Thoracic aorta (tissue), 2 donors: ENCODE measurements at regions not wholly inside any gene's neighbourhood (a gene's known extent, or its start where the extent isn't known, plus 50 kb on each side); places are given as distances from the start of the nearest gene placed in this dataset.

Source experiments
- ATAC-seq: fragments of 150-250 bp; one replicate; pipeline ENCODE4 v1.8.0; 2017; ENCODE audit warnings: low read depth; ENCODE audit not compliant: insufficient number of reproducible peaks, low FRiP score
- DNase-seq: peaks from one replicate; pipeline ENCODE4 v3.0.0-alpha.2; 2020; ENCODE audit warnings: low spot score
- H3K27ac ChIP-seq, 2 donors: fragments of 200-600 bp; sonication (generic); 1 replicate in 1 of 2; 2 replicates in 1 of 2; pipeline ENCODE4 v1.5.1; 2016; ENCODE audit warnings: mild to moderate bottlenecking in 2 of 2, moderate library complexity in 2 of 2
- H3K27me3 ChIP-seq: fragments of 200-600 bp; sonication (generic); replicated peaks from 2 replicates; pipeline ENCODE4 v1.6.0; 2016; ENCODE audit warnings: mild to moderate bottlenecking; ENCODE audit not compliant: insufficient read depth
- H3K36me3 ChIP-seq: fragments of 200-600 bp; sonication (generic); one replicate; pipeline ENCODE4 v1.5.1; 2016
- H3K4me1 ChIP-seq, 2 donors: fragments of 200-600 bp; sonication (generic); 1 replicate in 1 of 2; 2 replicates in 1 of 2; pipeline versions ENCODE4 v1.5.1 to v1.6.0; 2016; ENCODE audit warnings: low read depth in 2 of 2, mild to moderate bottlenecking in 1 of 2; ENCODE audit not compliant: control insufficient read depth in 1 of 2
- H3K4me3 ChIP-seq: fragments of 200-600 bp; sonication (generic); 2 replicates; pipeline ENCODE4 v1.5.1; 2016; ENCODE audit warnings: mild to moderate bottlenecking
- H3K9me3 ChIP-seq: fragments of 200-600 bp; sonication (generic); 2 replicates; pipeline ENCODE4 v1.5.1; 2016
- CTCF ChIP-seq: fragments of 200-600 bp; sonication (generic); IDR thresholded peaks from one replicate; pipeline ENCODE4 v1.5.1; 2019; ENCODE audit warnings: antibody characterized with exemption

- Histone ChIP-seq H3K27me3 (no peaks in the 10 kb centered on the region), H3K4me3 (no peak overlapping the region), H3K27ac (no peak overlapping the region), H3K9me3 (no peaks in the 10 kb centered on the region), H3K4me1 (no peaks in the 10 kb centered on the region), H3K36me3 (no peaks in the 10 kb centered on the region)
- ATAC-seq: no peak
- TF ChIP-seq CTCF: no peak
- DNase-seq: no peak
Observed at GRCh38 chr12:83629931-83630330, 943.2 kb downstream of the TMTC2 start.

GRCh38 chr12:83622205-83622604 lies 935.5 kb downstream of the TMTC2 start:
- Histone ChIP-seq H3K27ac (no peak overlapping the region), H3K9me3 (no peaks in the 10 kb centered on the region), H3K4me3 (no peak overlapping the region), H3K27me3 (no peaks in the 10 kb centered on the region), H3K36me3 (no peaks in the 10 kb centered on the region), H3K4me1 (no peaks in the 10 kb centered on the region)
- no peak for TF ChIP-seq CTCF
- no peak for DNase-seq
- ATAC-seq: no peak

DNA sequence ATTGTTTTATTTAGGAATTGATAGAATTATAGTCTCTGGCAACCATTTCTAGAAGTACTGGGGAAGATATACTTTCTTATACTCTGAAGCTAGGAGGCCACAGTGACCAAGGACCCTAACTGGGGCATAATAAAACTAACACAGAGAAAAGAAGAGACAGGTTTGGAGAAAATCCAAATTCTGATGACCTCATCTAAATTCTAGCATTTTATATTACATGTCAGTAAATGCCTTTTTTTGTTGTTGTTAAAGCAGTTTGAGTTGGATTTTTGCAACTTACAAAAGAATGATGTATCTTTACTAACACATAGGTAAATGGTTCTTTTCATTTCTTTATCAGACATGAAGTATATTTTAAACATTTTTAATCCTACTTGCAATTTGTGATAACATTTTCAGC lies 933.3 kb downstream of the TMTC2 start:
- H3K27ac ChIP-seq: no peak overlapping the region
- H3K36me3 ChIP-seq: no peaks in the 10 kb centered on the region
- ATAC-seq (no peak), DNase-seq (no peak)
- H3K4me1 ChIP-seq: no peaks in the 10 kb centered on the region
- H3K9me3 ChIP-seq: no peaks in the 10 kb centered on the region
- TF ChIP-seq CTCF: no peak
- H3K4me3 ChIP-seq: no peak overlapping the region
- H3K27me3 ChIP-seq: no peaks in the 10 kb centered on the region

GRCh38 chr12:83615152-83615551 lies 928.4 kb downstream of the TMTC2 start:
- Histone ChIP-seq H3K27me3 (no peaks in the 10 kb centered on the region), H3K4me1 (no peaks in the 10 kb centered on the region), H3K9me3 (no peaks in the 10 kb centered on the region), H3K27ac (no peak overlapping the region), H3K4me3 (no peak overlapping the region), H3K36me3 (no peaks in the 10 kb centered on the region)
- TF ChIP-seq CTCF: no peak
- ATAC-seq: no peak
- DNase-seq: no peak

DNA sequence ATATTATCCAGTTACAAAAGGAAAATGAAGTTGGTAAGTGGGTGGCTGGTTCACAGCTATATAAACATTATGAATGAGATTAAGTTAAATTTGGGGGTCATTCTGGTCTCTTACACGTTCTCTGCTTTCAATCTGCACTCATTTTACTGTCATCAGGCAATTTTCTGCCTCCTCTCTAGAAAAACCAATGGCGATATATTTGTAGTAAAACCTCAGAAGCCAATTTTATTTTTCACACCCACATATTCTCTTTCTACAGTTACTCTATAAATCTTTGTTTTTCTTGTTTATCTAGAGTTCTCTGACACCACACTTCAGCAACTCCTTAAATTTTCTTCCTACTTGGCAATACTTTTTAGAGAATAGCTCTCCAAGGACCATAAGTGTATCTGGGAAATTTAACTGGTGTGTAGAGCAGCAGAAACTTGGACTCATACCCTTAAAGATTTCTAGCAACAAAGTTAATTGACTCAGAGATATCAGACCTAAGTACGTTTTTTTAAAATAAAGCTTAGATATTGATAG lies 926.9 kb downstream of the TMTC2 start:
- no peak overlapping the region for H3K27ac ChIP-seq
- ATAC-seq: no peak

More for the DNA sequence above, 926.9 kb downstream of the TMTC2 start:
- no peaks in the 10 kb centered on the region for H3K36me3 ChIP-seq
- no peaks in the 10 kb centered on the region for H3K27me3 ChIP-seq
- no peaks in the 10 kb centered on the region for H3K9me3 ChIP-seq
- TF ChIP-seq CTCF: no peak
- H3K4me1 ChIP-seq: no peaks in the 10 kb centered on the region
- H3K4me3 ChIP-seq: no peak overlapping the region
- DNase-seq: no peak
